GM23248 (cell line): ENCODE measurements at regions not wholly inside any gene's neighbourhood (a gene's known extent, or its start where the extent isn't known, plus 50 kb on each side); places are given as distances from the start of the nearest gene placed in this dataset.

Source experiments
- DNase-seq: peaks from one replicate; pipeline ENCODE4 v3.0.0-alpha.2; 2015
- H2AFZ ChIP-seq: fragments of 200-600 bp; sonication (generic); 2 replicates; pipeline ENCODE4 v1.6.1; 2016; ENCODE audit warnings: antibody characterized with exemption
- H3F3A ChIP-seq: fragments of 200-600 bp; sonication (generic); 2 replicates; pipeline ENCODE4 v1.6.1; 2016; ENCODE audit warnings: mild to moderate bottlenecking, antibody characterized with exemption, mixed run types; ENCODE audit not compliant: insufficient read depth
- H3K27ac ChIP-seq: fragments of 200-600 bp; sonication (generic); 2 replicates; pipeline ENCODE4 v1.5.1; 2016; ENCODE audit warnings: mild to moderate bottlenecking
- H3K27me3 ChIP-seq: fragments of 200-600 bp; sonication (generic); replicated peaks from 2 replicates; pipeline ENCODE4 v1.6.1; 2016; ENCODE audit warnings: mild to moderate bottlenecking; ENCODE audit not compliant: insufficient read depth
- H3K36me3 ChIP-seq: fragments of 200-600 bp; sonication (generic); 2 replicates; pipeline ENCODE4 v1.6.1; 2016; ENCODE audit warnings: low read depth, mild to moderate bottlenecking
- H3K4me1 ChIP-seq: fragments of 200-600 bp; sonication (generic); 2 replicates; pipeline ENCODE4 v1.6.1; 2016; ENCODE audit warnings: mild to moderate bottlenecking; ENCODE audit not compliant: insufficient read depth
- H3K4me2 ChIP-seq: fragments of 200-600 bp; sonication (generic); one replicate; pipeline ENCODE4 v1.6.1; 2016; ENCODE audit warnings: mild to moderate bottlenecking; ENCODE audit not compliant: unreplicated experiment
- H3K4me3 ChIP-seq: fragments of 200-600 bp; sonication (generic); 2 replicates; pipeline ENCODE4 v1.5.1; 2016; ENCODE audit warnings: mild to moderate bottlenecking
- H3K79me2 ChIP-seq: fragments of 200-600 bp; sonication (generic); 2 replicates; pipeline ENCODE4 v1.6.1; 2016; ENCODE audit warnings: mild to moderate bottlenecking; ENCODE audit not compliant: insufficient read depth
- H3K9ac ChIP-seq: fragments of 200-600 bp; sonication (generic); 2 replicates; pipeline ENCODE4 v1.6.1; 2016; ENCODE audit warnings: mild to moderate bottlenecking
- H3K9me2 ChIP-seq: fragments of 200-600 bp; sonication (generic); 2 replicates; pipeline ENCODE4 v1.6.1; 2016; ENCODE audit warnings: mixed run types, mild to moderate bottlenecking, moderate library complexity; ENCODE audit not compliant: insufficient read depth
- H3K9me3 ChIP-seq: fragments of 200-600 bp; sonication (generic); one replicate; pipeline ENCODE4 v1.6.1; 2017; ENCODE audit warnings: low read depth
- H4K20me1 ChIP-seq: fragments of 200-600 bp; sonication (generic); 2 replicates; pipeline ENCODE4 v1.6.0; 2016; ENCODE audit not compliant: insufficient read depth
- EZH2 ChIP-seq: fragments of 200-600 bp; sonication (generic); IDR thresholded peaks from 2 replicates; pipeline ENCODE4 v1.6.1; 2018; ENCODE audit warnings: antibody characterized with exemption, mild to moderate bottlenecking; ENCODE audit not compliant: insufficient read depth, poor library complexity, severe bottlenecking
- EZH2phosphoT487 ChIP-seq: fragments of 200-600 bp; sonication (generic); IDR thresholded peaks from 2 replicates; pipeline ENCODE4 v1.6.1; 2018; ENCODE audit warnings: antibody characterized with exemption, moderate library complexity, mild to moderate bottlenecking, low read depth; ENCODE audit not compliant: insufficient read depth
- WGBS, 2 experiments: methylation state at CpG; one replicate each; pipeline ENCODE4 v1.1.6; 2015 to 2017; ENCODE audit warnings: low lambda C conversion rate in 2 of 2, low coverage in 1 of 2; ENCODE audit errors: missing lambda C conversion rate in 2 of 2; 5-methylcytosine and 5-hydroxymethylcytosine counted together
- in situ Hi-C: fragments of 300-500 bp; cut with MboI; formaldehyde crosslinking; loops from 2 replicates; pipeline ENCODE4 v1.15.0; 2020

GRCh38 chr18:22517356-22517755 lies 99.6 kb upstream of the CTAGE1 start:
- Histone ChIP-seq H3K4me3 (no peak overlapping the region), H3K9me2 (no peaks in the 10 kb centered on the region), H3K9me3 (no peaks in the 10 kb centered on the region), H3K4me2 (no peak overlapping the region), H3K27ac (no peak overlapping the region), H3K27me3 (no peaks in the 10 kb centered on the region), H3K36me3 (no peaks in the 10 kb centered on the region), H3K9ac (no peak overlapping the region), H3K4me1 (no peaks in the 10 kb centered on the region), H4K20me1 (no peaks in the 10 kb centered on the region), H3F3A (no peaks in the 10 kb centered on the region), H2AFZ (0 out of 2 replicates have a peak overlapping the region, but pooled peaks have one; percentile 6), H3K79me2 (no peaks in the 10 kb centered on the region)
- in situ Hi-C loops, result no loop called here
- TF ChIP-seq EZH2phosphoT487 (no peak), EZH2 (no peak)
- no peak for DNase-seq
- WGBS, 2 experiments, result 75 to 76% methylated on average over 2 of the region's 2 CpGs

GRCh38 chr18:22521026-22521707 lies 103.5 kb upstream of the CTAGE1 start:
- no peak overlapping the region for H3K9ac ChIP-seq
- H3K4me2 ChIP-seq, result no peak overlapping the region
- H3K27me3 ChIP-seq, result no peaks in the 10 kb centered on the region
- no peaks in the 10 kb centered on the region for H3K9me2 ChIP-seq
- H3K27ac ChIP-seq, result no peak overlapping the region
- no peaks in the 10 kb centered on the region for H3K4me1 ChIP-seq
- H3K4me3 ChIP-seq, result no peak overlapping the region
- H3K9me3 ChIP-seq, result no peaks in the 10 kb centered on the region
- no peaks in the 10 kb centered on the region for H4K20me1 ChIP-seq
- no peaks in the 10 kb centered on the region for H3K36me3 ChIP-seq
- H3F3A ChIP-seq, result no peaks in the 10 kb centered on the region
- in situ Hi-C loops, result no loop called here
- DNase-seq, result no peak
- 61 to 71% methylated on average over 6 of the region's 6 CpGs for WGBS, 2 experiments
- H3K79me2 ChIP-seq, result no peaks in the 10 kb centered on the region
- H2AFZ ChIP-seq, result no peak overlapping the region
- TF ChIP-seq EZH2phosphoT487, result no peak
- no peak for TF ChIP-seq EZH2

GRCh38 chr18:22523481-22523880 lies 105.8 kb upstream of the CTAGE1 start:
- no peak for DNase-seq
- H3K4me2 ChIP-seq, result no peak overlapping the region
- 49 to 51% methylated on average over 2 of the region's 2 CpGs for WGBS, 2 experiments
- no peaks in the 10 kb centered on the region for H3K27me3 ChIP-seq
- H3K4me1 ChIP-seq, result no peaks in the 10 kb centered on the region
- H3K27ac ChIP-seq, result no peak overlapping the region
- no peak for TF ChIP-seq EZH2
- TF ChIP-seq EZH2phosphoT487, result no peak
- H2AFZ ChIP-seq, result no peak overlapping the region
- H3K36me3 ChIP-seq, result no peaks in the 10 kb centered on the region
- no peak overlapping the region for H3K4me3 ChIP-seq
- H3F3A ChIP-seq, result no peaks in the 10 kb centered on the region
- H3K9me3 ChIP-seq, result no peaks in the 10 kb centered on the region
- no peaks in the 10 kb centered on the region for H4K20me1 ChIP-seq
- no peaks in the 10 kb centered on the region for H3K9me2 ChIP-seq
- in situ Hi-C loops, result no loop called here
- no peaks in the 10 kb centered on the region for H3K79me2 ChIP-seq
- H3K9ac ChIP-seq, result no peak overlapping the region

GRCh38 chr18:22524783-22525182 lies 107.1 kb upstream of the CTAGE1 start:
- no peak for TF ChIP-seq EZH2phosphoT487
- Histone ChIP-seq H3K27me3 (no peaks in the 10 kb centered on the region), H3K79me2 (no peaks in the 10 kb centered on the region), H3K4me1 (no peaks in the 10 kb centered on the region), H4K20me1 (no peaks in the 10 kb centered on the region), H2AFZ (no peak overlapping the region), H3K9me2 (no peaks in the 10 kb centered on the region), H3F3A (no peaks in the 10 kb centered on the region), H3K27ac (no peak overlapping the region), H3K9ac (no peak overlapping the region), H3K36me3 (no peaks in the 10 kb centered on the region), H3K4me2 (no peak overlapping the region), H3K9me3 (no peaks in the 10 kb centered on the region), H3K4me3 (no peak overlapping the region)
- in situ Hi-C loops, result no loop called here
- WGBS, 2 experiments, result 60 to 61% methylated on average over 6 of the region's 6 CpGs
- no peak for DNase-seq

- no peaks in the 10 kb centered on the region for H4K20me1 ChIP-seq
- H3K4me1 ChIP-seq, result no peaks in the 10 kb centered on the region
- no peak overlapping the region for H3K4me2 ChIP-seq
- no peaks in the 10 kb centered on the region for H3K27me3 ChIP-seq
- in situ Hi-C loops, result no loop called here
- no peaks in the 10 kb centered on the region for H3K9me2 ChIP-seq
- 74 to 84% methylated on average over 3 of the region's 3 CpGs for WGBS, 2 experiments
- TF ChIP-seq EZH2, result no peak
- no peak overlapping the region for H3K4me3 ChIP-seq
- H3F3A ChIP-seq, result no peaks in the 10 kb centered on the region
- H3K9ac ChIP-seq, result no peak overlapping the region
- no peaks in the 10 kb centered on the region for H3K36me3 ChIP-seq
- no peak overlapping the region for H3K27ac ChIP-seq
- no peak for DNase-seq
- no peak overlapping the region for H2AFZ ChIP-seq
- no peaks in the 10 kb centered on the region for H3K79me2 ChIP-seq
- H3K9me3 ChIP-seq, result no peaks in the 10 kb centered on the region
Observed at GRCh38 chr18:22525313-22525712, 107.6 kb upstream of the CTAGE1 start.
